ENCODE measurements at regions not wholly inside any gene's neighbourhood (a gene's known extent, or its start where the extent isn't known, plus 50 kb on each side); places are given as distances from the start of the nearest gene placed in this dataset.

- Histone ChIP-seq H3K36me3 (ENCODE audit: control insufficient read depth in 1 of 2, insufficient read depth in 2 of 2, low read length in 2 of 2) (no peaks in the 10 kb centered on the region), H3K4me3 (replicated peaks in 1 of 2; ENCODE audit: low read depth in 1 of 2, low read length in 2 of 2) (no peak overlapping the region), H3K27me3 (ENCODE audit: insufficient read depth, low read length) (no peaks in the 10 kb centered on the region), H3K9me3 (ENCODE audit: control insufficient read depth in 1 of 2, insufficient read depth in 1 of 2, low read depth in 1 of 2, low read length in 2 of 2) (no peaks in the 10 kb centered on the region), H4K20me1 (ENCODE audit: insufficient read depth) (no peaks in the 10 kb centered on the region), H3K4me1 (ENCODE audit: control insufficient read depth in 1 of 2, insufficient read depth in 2 of 2, low read length in 2 of 2) (peaks cover 0 to 34% of the 10 kb centered on the region in 2 experiments; a peak in 2 of 4 replicates), H3K4me2 (ENCODE audit: low read length) (no peak overlapping the region), H3K9me2 (ENCODE audit: insufficient read depth) (no peaks in the 10 kb centered on the region), H2AFZ (ENCODE audit: low read depth, low read length, poor library complexity, severe bottlenecking) (no peak overlapping the region), H3K79me2 (ENCODE audit: insufficient read depth, low read length) (no peaks in the 10 kb centered on the region), H3K27ac (ENCODE audit: low read depth, low read length) (no peak overlapping the region), H3K9ac (ENCODE audit: low read length) (no peak overlapping the region)
- no peak for ATAC-seq
- CTCF ChIA-PET = no interaction called here
- RAD21 ChIA-PET (ENCODE audit: low non-redundant PET in 1 of 2, low total read pairs in 2 of 2, uncharacterized antibody in 2 of 2, unreplicated experiment in 2 of 2) = no interaction called here
- TF ChIP-seq ZFX (IDR thresholded peaks at IDR 0.05) (no peak), YY1 (IDR thresholded peaks at IDR 0.05; ENCODE audit: extremely low read depth, insufficient replicate concordance, low read depth, low read length) (no peak), ATF3 (IDR thresholded peaks at IDR 0.05) (no peak), ZNF274 (IDR thresholded peaks at IDR 0.05; ENCODE audit: low read depth, low read length) (no peak), JUND (IDR thresholded peaks at IDR 0.05) (no peak), RAD21 (IDR thresholded peaks at IDR 0.05; ENCODE audit: low read depth) (no peak), POLR2AphosphoS5 (IDR thresholded peaks at IDR 0.05; ENCODE audit: low read depth, low read length) (no peak), SIN3A (IDR thresholded peaks at IDR 0.05; ENCODE audit: low read depth) (no peak), POLR2A (IDR thresholded peaks at IDR 0.05; ENCODE audit: borderline replicate concordance, extremely low read depth, insufficient read depth, insufficient read length) (no peak), CBX3 (IDR thresholded peaks at IDR 0.05; ENCODE audit: low read depth) (no peak), ZBTB33 (IDR thresholded peaks at IDR 0.05; ENCODE audit: extremely low read depth, insufficient replicate concordance, low read length) (no peak), SRF (IDR thresholded peaks at IDR 0.05; ENCODE audit: low read depth) (no peak), EZH2phosphoT487 (IDR thresholded peaks at IDR 0.05; ENCODE audit: borderline replicate concordance) (no peak), REST (IDR thresholded peaks at IDR 0.05; ENCODE audit: low read depth) (no peak), CTCF (IDR thresholded peaks at IDR 0.05 in 2 of 3, conservative IDR thresholded peaks at IDR 0.05 in 1 of 3; ENCODE audit: borderline replicate concordance in 1 of 3, insufficient read depth in 1 of 3, low read depth in 2 of 3, low read length in 2 of 3) (no peak)
- intact Hi-C loops (cut with micrococcal nuclease) = no loop called here
- no TSS peak for BruUV-seq (replicated peaks)
- no peak for DNase-seq (ENCODE audit: low read depth, low spot score)
- POLR2A ChIA-PET = no interaction called here
Measured at GRCh38 chr14:100979079-100979478, 75.6 kb upstream of the RTL1 start.
